Progenitor cell of endocrine pancreas (in vitro differentiated cells): ENCODE measurements at regions not wholly inside any gene's neighbourhood (a gene's known extent, or its start where the extent isn't known, plus 50 kb on each side); places are given as distances from the start of the nearest gene placed in this dataset.

Experiments used
- DNase-seq: peaks from one replicate; pipeline ENCODE4 v3.0.0; 2021; ENCODE audit warnings: low spot score; ENCODE audit not compliant: unreplicated experiment
- H3K27ac Mint-ChIP-seq: 2 replicates; pipeline ENCODE4 v1.8.0; 2021; ENCODE audit warnings: mild to moderate bottlenecking, moderate library complexity, mixed read lengths
- H3K27me3 Mint-ChIP-seq: 2 replicates; pipeline ENCODE4 v1.8.0; 2021; ENCODE audit warnings: mixed read lengths
- H3K36me3 Mint-ChIP-seq: 2 replicates; pipeline ENCODE4 v1.8.0; 2022; ENCODE audit warnings: mixed read lengths; ENCODE audit not compliant: insufficient read depth
- H3K4me1 Mint-ChIP-seq: 2 replicates; pipeline ENCODE4 v1.8.0; 2021; ENCODE audit warnings: low read depth, mixed read lengths
- H3K4me3 Mint-ChIP-seq: 2 replicates; pipeline ENCODE4 v1.8.0; 2021; ENCODE audit warnings: low read depth, mild to moderate bottlenecking, moderate library complexity, mixed read lengths
- H3K9me3 Mint-ChIP-seq: 2 replicates; pipeline ENCODE4 v1.8.0; 2021; ENCODE audit warnings: low read depth, mixed read lengths
- TF ChIP-seq, protein P1 (sequence below): fragments of 200-600 bp; sonication (generic); IDR thresholded peaks from one replicate; pipeline ENCODE4 v1.5.0; 2021; ENCODE audit warnings: antibody characterized with exemption, mild to moderate bottlenecking; ENCODE audit not compliant: unreplicated experiment

DNA sequence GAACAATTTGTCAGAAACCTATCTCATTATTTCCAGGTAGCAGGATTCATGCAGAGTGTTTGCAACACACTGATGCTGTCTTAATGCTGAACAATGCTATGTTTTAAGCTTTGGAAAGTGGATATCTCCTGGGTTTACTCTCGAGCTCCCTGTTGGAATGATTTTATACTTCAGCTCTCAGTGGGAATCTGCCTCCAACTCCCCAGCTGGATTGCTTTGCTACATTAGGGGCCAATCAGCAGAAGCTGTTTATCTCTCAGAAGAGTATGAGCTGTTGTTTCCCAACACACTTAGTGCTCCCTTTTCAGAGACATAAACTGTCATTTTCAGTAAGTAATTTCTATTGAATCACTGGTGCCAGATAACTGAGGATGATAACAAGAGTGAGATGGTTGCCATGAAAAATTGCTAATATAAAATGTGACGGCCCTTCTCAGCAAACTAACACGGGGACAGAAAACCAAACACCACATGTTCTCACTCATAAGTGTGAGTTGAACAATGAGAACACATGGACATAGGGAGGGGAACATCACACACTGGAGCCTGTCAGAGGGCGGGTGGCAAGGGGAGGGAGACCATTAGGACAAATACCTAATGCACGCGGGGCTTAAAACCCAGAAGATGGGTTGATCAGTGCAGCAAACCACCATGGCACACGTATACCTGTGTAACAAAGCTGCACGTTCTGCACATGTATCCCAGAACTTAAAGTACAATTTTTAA is 265.9 kb upstream of the RUNX1 start:
- Mint-ChIP-seq H3K4me1 (peaks cover 9% of the 10 kb centered on the region), H3K27ac (no peak overlapping the region), H3K36me3 (no peaks in the 10 kb centered on the region), H3K4me3 (no peak overlapping the region), H3K9me3 (no peaks in the 10 kb centered on the region), H3K27me3 (no peaks in the 10 kb centered on the region)
- DNase-seq: no peak
- TF ChIP-seq, protein P1, sequence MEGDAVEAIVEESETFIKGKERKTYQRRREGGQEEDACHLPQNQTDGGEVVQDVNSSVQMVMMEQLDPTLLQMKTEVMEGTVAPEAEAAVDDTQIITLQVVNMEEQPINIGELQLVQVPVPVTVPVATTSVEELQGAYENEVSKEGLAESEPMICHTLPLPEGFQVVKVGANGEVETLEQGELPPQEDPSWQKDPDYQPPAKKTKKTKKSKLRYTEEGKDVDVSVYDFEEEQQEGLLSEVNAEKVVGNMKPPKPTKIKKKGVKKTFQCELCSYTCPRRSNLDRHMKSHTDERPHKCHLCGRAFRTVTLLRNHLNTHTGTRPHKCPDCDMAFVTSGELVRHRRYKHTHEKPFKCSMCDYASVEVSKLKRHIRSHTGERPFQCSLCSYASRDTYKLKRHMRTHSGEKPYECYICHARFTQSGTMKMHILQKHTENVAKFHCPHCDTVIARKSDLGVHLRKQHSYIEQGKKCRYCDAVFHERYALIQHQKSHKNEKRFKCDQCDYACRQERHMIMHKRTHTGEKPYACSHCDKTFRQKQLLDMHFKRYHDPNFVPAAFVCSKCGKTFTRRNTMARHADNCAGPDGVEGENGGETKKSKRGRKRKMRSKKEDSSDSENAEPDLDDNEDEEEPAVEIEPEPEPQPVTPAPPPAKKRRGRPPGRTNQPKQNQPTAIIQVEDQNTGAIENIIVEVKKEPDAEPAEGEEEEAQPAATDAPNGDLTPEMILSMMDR: no peak

DNA sequence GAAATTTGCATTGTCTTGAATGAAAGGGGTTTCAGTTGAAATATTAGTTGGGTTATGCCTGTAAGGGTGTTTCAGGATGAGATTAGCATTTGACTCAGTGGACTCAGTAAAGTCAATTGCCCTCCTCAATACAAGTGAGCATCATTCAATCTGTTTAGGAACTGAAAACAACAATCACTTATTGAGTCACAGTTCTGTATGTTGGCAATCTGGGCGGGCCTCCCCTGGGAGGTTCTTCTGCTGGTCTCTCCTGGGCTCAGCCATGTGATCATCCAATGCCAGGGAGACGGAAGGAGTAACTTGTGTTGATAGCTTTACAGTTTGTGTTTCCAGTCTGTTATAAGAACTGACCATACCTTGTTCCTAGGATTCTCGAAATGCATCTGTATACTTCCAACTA is 262.9 kb upstream of the RUNX1 start:
- Mint-ChIP-seq H3K9me3 (peaks cover 6% of the 10 kb centered on the region), H3K4me1 (peaks cover 9% of the 10 kb centered on the region), H3K4me3 (no peak overlapping the region), H3K36me3 (no peaks in the 10 kb centered on the region), H3K27me3 (no peaks in the 10 kb centered on the region), H3K27ac (no peak overlapping the region)
- TF ChIP-seq, protein P1: no peak
- DNase-seq: no peak

DNA sequence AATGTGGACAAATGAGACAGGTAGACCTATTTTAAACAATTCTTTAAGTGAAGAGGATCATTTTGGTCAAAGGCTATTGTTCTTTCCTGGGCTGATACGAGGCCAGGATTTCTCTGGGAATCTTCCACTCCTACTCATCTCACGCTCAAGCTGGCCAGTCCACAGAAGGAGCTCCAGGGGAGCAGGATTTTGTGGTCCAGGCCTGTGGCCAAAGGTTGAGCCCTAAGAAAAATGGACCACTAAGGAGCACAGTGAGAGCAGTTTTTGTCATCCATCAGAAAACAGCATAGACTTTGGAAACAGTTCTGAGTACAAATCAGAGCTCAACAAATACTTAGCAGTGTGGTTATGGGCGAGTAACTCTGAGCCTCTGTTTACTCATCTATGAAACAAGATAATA is 260.2 kb upstream of the RUNX1 start:
- Mint-ChIP-seq H3K36me3 (no peaks in the 10 kb centered on the region), H3K27ac (no peak overlapping the region), H3K4me1 (peaks cover 2% of the 10 kb centered on the region), H3K9me3 (peaks cover 6% of the 10 kb centered on the region), H3K4me3 (no peak overlapping the region), H3K27me3 (no peaks in the 10 kb centered on the region)
- TF ChIP-seq, protein P1: no peak
- DNase-seq: no peak

DNA sequence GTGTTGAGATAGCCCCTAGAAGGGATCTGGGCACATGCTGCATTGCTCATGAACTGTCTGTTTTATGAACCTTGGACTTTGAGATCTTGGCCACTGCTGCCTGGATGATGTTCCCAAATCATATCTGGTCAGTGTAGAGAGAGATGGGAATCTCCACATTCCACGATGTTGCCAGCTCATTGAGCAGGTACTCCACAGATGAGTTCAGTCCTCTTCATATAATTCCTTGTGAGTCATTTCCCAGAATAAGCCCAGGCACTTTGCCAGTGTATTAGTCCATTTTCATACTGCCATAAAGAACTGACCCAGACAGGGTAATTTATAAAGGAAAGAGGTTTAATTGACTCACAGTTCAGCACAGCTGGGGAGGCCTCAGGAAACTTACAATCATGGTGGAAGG is 254.0 kb upstream of the RUNX1 start:
- Mint-ChIP-seq H3K4me3 (no peak overlapping the region), H3K27me3 (no peaks in the 10 kb centered on the region), H3K9me3 (no peaks in the 10 kb centered on the region), H3K36me3 (no peaks in the 10 kb centered on the region), H3K27ac (no peak overlapping the region), H3K4me1 (peaks cover 2% of the 10 kb centered on the region)
- TF ChIP-seq, protein P1: no peak
- no peak for DNase-seq

DNA sequence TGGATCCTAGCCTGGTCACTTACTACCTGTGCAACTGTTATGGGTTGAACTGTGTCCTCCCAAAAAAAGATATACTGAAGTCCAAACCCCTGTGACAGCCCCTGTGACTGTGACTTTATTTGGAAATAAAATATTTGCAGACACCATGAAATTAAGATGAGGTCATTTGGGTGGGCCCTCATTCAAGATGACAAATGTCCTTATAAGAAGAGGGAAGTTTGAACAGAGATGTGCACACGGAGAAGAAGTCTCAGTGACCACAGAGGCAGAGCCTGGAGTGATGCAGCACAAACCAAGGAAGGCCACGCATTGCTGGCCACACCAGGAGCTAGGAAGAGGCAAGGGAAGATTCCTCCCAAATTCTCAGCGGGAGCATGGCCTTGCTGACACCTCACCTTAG is 249.7 kb upstream of the RUNX1 start:
- TF ChIP-seq, protein P1: no peak
- Mint-ChIP-seq H3K4me3 (no peak overlapping the region), H3K27me3 (peaks cover 10% of the 10 kb centered on the region), H3K4me1 (peaks cover 15% of the 10 kb centered on the region), H3K36me3 (no peaks in the 10 kb centered on the region), H3K9me3 (peaks cover 3% of the 10 kb centered on the region), H3K27ac (no peak overlapping the region)
- DNase-seq: no peak
